ENCODE measurements at regions not wholly inside any gene's neighbourhood (a gene's known extent, or its start where the extent isn't known, plus 50 kb on each side); places are given as distances from the start of the nearest gene placed in this dataset.

GRCh38 chr1:221031458-221032203, 152.4 kb downstream of the HLX start:
- no peaks in the 10 kb centered on the region for H3K36me3 ChIP-seq (ENCODE audit: control insufficient read depth in 2 of 2, insufficient read depth in 2 of 2, low read length in 1 of 2)
- no peaks in the 10 kb centered on the region for H3K4me1 ChIP-seq (ENCODE audit: control insufficient read depth in 2 of 2, insufficient read depth in 2 of 2, low read length in 2 of 2)
- no peaks in the 10 kb centered on the region for H3K27me3 ChIP-seq (ENCODE audit: control insufficient read depth in 2 of 2, insufficient read depth in 1 of 2, low read length in 1 of 2)
- WGBS, result 96% methylated on average over 3 of the region's 3 CpGs
- H3K27ac ChIP-seq (ENCODE audit: low read depth in 1 of 2, low read length in 1 of 2), result no peak overlapping the region
- H3K9me3 ChIP-seq (ENCODE audit: control insufficient read depth in 2 of 2, insufficient read depth in 1 of 2, low read length in 1 of 2), result no peaks in the 10 kb centered on the region
- DNase-seq (ENCODE audit: low read depth in 6 of 9, low spot score in 9 of 9), result no peak
- no peak overlapping the region for H3K4me3 ChIP-seq (ENCODE audit: low read length in 2 of 2)

DNA sequence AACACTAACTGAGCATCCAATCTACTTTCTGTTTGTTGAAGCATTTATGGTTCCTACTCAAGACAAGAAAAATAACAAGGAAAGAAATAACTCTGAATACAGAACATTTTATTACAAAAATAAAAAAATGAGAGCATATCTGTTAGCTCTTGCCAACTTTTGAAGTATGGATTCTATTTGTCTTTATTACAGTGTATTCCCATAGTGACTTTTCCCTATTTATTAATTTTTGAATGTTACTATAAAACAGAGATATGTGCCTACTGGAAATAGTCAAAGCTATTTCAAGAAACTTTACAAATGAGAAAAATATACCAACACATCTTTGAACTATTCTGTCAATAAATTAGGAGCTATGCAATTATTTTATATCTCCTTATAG, 153.0 kb downstream of the HLX start:
- Histone ChIP-seq H3K27ac (ENCODE audit: low read depth in 1 of 2, low read length in 1 of 2) (no peak overlapping the region), H3K4me3 (ENCODE audit: low read length in 2 of 2) (no peak overlapping the region), H3K9me3 (ENCODE audit: control insufficient read depth in 2 of 2, insufficient read depth in 1 of 2, low read length in 1 of 2) (no peaks in the 10 kb centered on the region), H3K4me1 (ENCODE audit: control insufficient read depth in 2 of 2, insufficient read depth in 2 of 2, low read length in 2 of 2) (no peaks in the 10 kb centered on the region), H3K27me3 (ENCODE audit: control insufficient read depth in 2 of 2, insufficient read depth in 1 of 2, low read length in 1 of 2) (no peaks in the 10 kb centered on the region), H3K36me3 (ENCODE audit: control insufficient read depth in 2 of 2, insufficient read depth in 2 of 2, low read length in 1 of 2) (no peaks in the 10 kb centered on the region)
- DNase-seq (ENCODE audit: low read depth in 6 of 9, low spot score in 9 of 9), result no peak

- Histone ChIP-seq H3K4me3 (ENCODE audit: low read length in 2 of 2) (no peak overlapping the region), H3K9me3 (ENCODE audit: control insufficient read depth in 2 of 2, insufficient read depth in 1 of 2, low read length in 1 of 2) (no peaks in the 10 kb centered on the region), H3K27ac (ENCODE audit: low read depth in 1 of 2, low read length in 1 of 2) (no peak overlapping the region), H3K27me3 (ENCODE audit: control insufficient read depth in 2 of 2, insufficient read depth in 1 of 2, low read length in 1 of 2) (no peaks in the 10 kb centered on the region), H3K36me3 (ENCODE audit: control insufficient read depth in 2 of 2, insufficient read depth in 2 of 2, low read length in 1 of 2) (no peaks in the 10 kb centered on the region), H3K4me1 (ENCODE audit: control insufficient read depth in 2 of 2, insufficient read depth in 2 of 2, low read length in 2 of 2) (no peaks in the 10 kb centered on the region)
- 44% methylated on average over 2 of the region's 2 CpGs for WGBS
- DNase-seq (ENCODE audit: low read depth in 6 of 9, low spot score in 9 of 9), result no peak
These were observed 153.5 kb downstream of the HLX start for GRCh38 chr1:221032637-221033280.

DNA sequence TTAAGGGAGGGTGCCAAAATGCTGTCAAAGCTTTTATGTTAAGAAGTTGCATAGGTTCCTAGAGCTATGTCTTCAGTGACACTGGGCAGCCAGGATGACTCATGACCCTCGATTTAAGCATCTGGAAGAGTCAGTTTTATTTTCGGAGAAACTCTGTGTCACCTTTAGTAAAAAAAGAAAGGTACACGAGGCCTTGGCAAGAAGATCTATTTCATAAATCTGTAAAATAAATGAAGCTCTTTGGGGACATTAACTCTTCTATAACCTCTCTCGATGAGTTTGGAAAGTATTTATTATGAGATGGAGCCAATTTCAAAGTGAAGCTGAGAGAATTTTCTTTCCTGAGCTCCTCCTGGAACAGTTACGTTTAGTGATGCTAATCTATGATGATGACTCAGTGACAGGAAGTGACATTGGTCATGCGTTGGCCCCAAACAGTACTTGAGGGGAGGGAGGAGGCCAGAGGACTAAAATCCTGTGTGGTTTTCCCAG, 156.5 kb downstream of the HLX start:
- 59% methylated on average over 6 of the region's 6 CpGs for WGBS
- no peaks in the 10 kb centered on the region for H3K27me3 ChIP-seq (ENCODE audit: control insufficient read depth in 2 of 2, insufficient read depth in 1 of 2, low read length in 1 of 2)
- no peaks in the 10 kb centered on the region for H3K36me3 ChIP-seq (ENCODE audit: control insufficient read depth in 2 of 2, insufficient read depth in 2 of 2, low read length in 1 of 2)
- H3K4me3 ChIP-seq (ENCODE audit: low read length in 2 of 2), result no peak overlapping the region
- no peaks in the 10 kb centered on the region for H3K9me3 ChIP-seq (ENCODE audit: control insufficient read depth in 2 of 2, insufficient read depth in 1 of 2, low read length in 1 of 2)
- no peak for DNase-seq (ENCODE audit: low read depth in 6 of 9, low spot score in 9 of 9)
- no peak overlapping the region for H3K27ac ChIP-seq (ENCODE audit: low read depth in 1 of 2, low read length in 1 of 2)
- H3K4me1 ChIP-seq (ENCODE audit: control insufficient read depth in 2 of 2, insufficient read depth in 2 of 2, low read length in 2 of 2), result no peaks in the 10 kb centered on the region

GRCh38 chr1:221039616-221040015, 160.4 kb downstream of the HLX start:
- WGBS, result 100% methylated on average over 1 of the region's 1 CpG

GRCh38 chr1:221040101-221040500, 160.9 kb downstream of the HLX start:
- 96% methylated on average over 1 of the region's 1 CpG for WGBS
- H3K27me3 ChIP-seq (ENCODE audit: control insufficient read depth in 2 of 2, insufficient read depth in 1 of 2, low read length in 1 of 2), result no peaks in the 10 kb centered on the region
- no peaks in the 10 kb centered on the region for H3K4me1 ChIP-seq (ENCODE audit: control insufficient read depth in 2 of 2, insufficient read depth in 2 of 2, low read length in 2 of 2)
- H3K27ac ChIP-seq (ENCODE audit: low read depth in 1 of 2, low read length in 1 of 2), result no peak overlapping the region
- DNase-seq (ENCODE audit: low read depth in 6 of 9, low spot score in 9 of 9), result no peak
- H3K9me3 ChIP-seq (ENCODE audit: control insufficient read depth in 2 of 2, insufficient read depth in 1 of 2, low read length in 1 of 2), result no peaks in the 10 kb centered on the region
- H3K4me3 ChIP-seq (ENCODE audit: low read length in 2 of 2), result no peak overlapping the region
- no peaks in the 10 kb centered on the region for H3K36me3 ChIP-seq (ENCODE audit: control insufficient read depth in 2 of 2, insufficient read depth in 2 of 2, low read length in 1 of 2)

More at GRCh38 chr1:221039616-221040015, 160.4 kb downstream of the HLX start:
- no peak overlapping the region for H3K27ac ChIP-seq (ENCODE audit: low read depth in 1 of 2, low read length in 1 of 2)
- no peaks in the 10 kb centered on the region for H3K36me3 ChIP-seq (ENCODE audit: control insufficient read depth in 2 of 2, insufficient read depth in 2 of 2, low read length in 1 of 2)
- H3K27me3 ChIP-seq (ENCODE audit: control insufficient read depth in 2 of 2, insufficient read depth in 1 of 2, low read length in 1 of 2), result no peaks in the 10 kb centered on the region
- H3K4me1 ChIP-seq (ENCODE audit: control insufficient read depth in 2 of 2, insufficient read depth in 2 of 2, low read length in 2 of 2), result no peaks in the 10 kb centered on the region
- H3K4me3 ChIP-seq (ENCODE audit: low read length in 2 of 2), result no peak overlapping the region
- H3K9me3 ChIP-seq (ENCODE audit: control insufficient read depth in 2 of 2, insufficient read depth in 1 of 2, low read length in 1 of 2), result no peaks in the 10 kb centered on the region
- no peak for DNase-seq (ENCODE audit: low read depth in 6 of 9, low spot score in 9 of 9)

GRCh38 chr1:221040691-221041285, 161.5 kb downstream of the HLX start:
- no peaks in the 10 kb centered on the region for H3K4me1 ChIP-seq (ENCODE audit: control insufficient read depth in 2 of 2, insufficient read depth in 2 of 2, low read length in 2 of 2)
- 89% methylated on average over 2 of the region's 2 CpGs for WGBS
- no peak for DNase-seq (ENCODE audit: low read depth in 6 of 9, low spot score in 9 of 9)

GRCh38 chr1:221044538-221044937, 165.3 kb downstream of the HLX start:
- Histone ChIP-seq H3K4me3 (ENCODE audit: low read length in 2 of 2) (no peak overlapping the region), H3K27me3 (ENCODE audit: control insufficient read depth in 2 of 2, insufficient read depth in 1 of 2, low read length in 1 of 2) (no peaks in the 10 kb centered on the region), H3K9me3 (ENCODE audit: control insufficient read depth in 2 of 2, insufficient read depth in 1 of 2, low read length in 1 of 2) (no peaks in the 10 kb centered on the region), H3K36me3 (ENCODE audit: control insufficient read depth in 2 of 2, insufficient read depth in 2 of 2, low read length in 1 of 2) (no peaks in the 10 kb centered on the region), H3K27ac (ENCODE audit: low read depth in 1 of 2, low read length in 1 of 2) (no peak overlapping the region), H3K4me1 (ENCODE audit: control insufficient read depth in 2 of 2, insufficient read depth in 2 of 2, low read length in 2 of 2) (no peaks in the 10 kb centered on the region)
- no peak for DNase-seq (ENCODE audit: low read depth in 6 of 9, low spot score in 9 of 9)

More at GRCh38 chr1:221040691-221041285, 161.5 kb downstream of the HLX start:
- H3K36me3 ChIP-seq (ENCODE audit: control insufficient read depth in 2 of 2, insufficient read depth in 2 of 2, low read length in 1 of 2), result no peaks in the 10 kb centered on the region
- H3K27ac ChIP-seq (ENCODE audit: low read depth in 1 of 2, low read length in 1 of 2), result no peak overlapping the region
- no peaks in the 10 kb centered on the region for H3K27me3 ChIP-seq (ENCODE audit: control insufficient read depth in 2 of 2, insufficient read depth in 1 of 2, low read length in 1 of 2)
- H3K9me3 ChIP-seq (ENCODE audit: control insufficient read depth in 2 of 2, insufficient read depth in 1 of 2, low read length in 1 of 2), result no peaks in the 10 kb centered on the region
- H3K4me3 ChIP-seq (ENCODE audit: low read length in 2 of 2), result no peak overlapping the region

- WGBS, result 92% methylated on average over 3 of the region's 3 CpGs
These were observed 165.9 kb downstream of the HLX start for GRCh38 chr1:221045151-221045550.

More at GRCh38 chr1:221045151-221045550, 165.9 kb downstream of the HLX start:
- Histone ChIP-seq H3K27ac (ENCODE audit: low read depth in 1 of 2, low read length in 1 of 2) (no peak overlapping the region), H3K9me3 (ENCODE audit: control insufficient read depth in 2 of 2, insufficient read depth in 1 of 2, low read length in 1 of 2) (no peaks in the 10 kb centered on the region), H3K27me3 (ENCODE audit: control insufficient read depth in 2 of 2, insufficient read depth in 1 of 2, low read length in 1 of 2) (no peaks in the 10 kb centered on the region), H3K36me3 (ENCODE audit: control insufficient read depth in 2 of 2, insufficient read depth in 2 of 2, low read length in 1 of 2) (no peaks in the 10 kb centered on the region), H3K4me3 (ENCODE audit: low read length in 2 of 2) (no peak overlapping the region), H3K4me1 (ENCODE audit: control insufficient read depth in 2 of 2, insufficient read depth in 2 of 2, low read length in 2 of 2) (no peaks in the 10 kb centered on the region)
- DNase-seq (ENCODE audit: low read depth in 6 of 9, low spot score in 9 of 9), result no peak
